GM23248 (cell line): ENCODE measurements at regions not wholly inside any gene's neighbourhood (a gene's known extent, or its start where the extent isn't known, plus 50 kb on each side); places are given as distances from the start of the nearest gene placed in this dataset.

Experiments
- EZH2 ChIP-seq: fragments of 200-600 bp; sonication (generic); IDR thresholded peaks from 2 replicates; pipeline ENCODE4 v1.6.1; 2018; ENCODE audit warnings: antibody characterized with exemption, mild to moderate bottlenecking; ENCODE audit not compliant: insufficient read depth, poor library complexity, severe bottlenecking
- EZH2phosphoT487 ChIP-seq: fragments of 200-600 bp; sonication (generic); IDR thresholded peaks from 2 replicates; pipeline ENCODE4 v1.6.1; 2018; ENCODE audit warnings: antibody characterized with exemption, moderate library complexity, mild to moderate bottlenecking, low read depth; ENCODE audit not compliant: insufficient read depth

DNA sequence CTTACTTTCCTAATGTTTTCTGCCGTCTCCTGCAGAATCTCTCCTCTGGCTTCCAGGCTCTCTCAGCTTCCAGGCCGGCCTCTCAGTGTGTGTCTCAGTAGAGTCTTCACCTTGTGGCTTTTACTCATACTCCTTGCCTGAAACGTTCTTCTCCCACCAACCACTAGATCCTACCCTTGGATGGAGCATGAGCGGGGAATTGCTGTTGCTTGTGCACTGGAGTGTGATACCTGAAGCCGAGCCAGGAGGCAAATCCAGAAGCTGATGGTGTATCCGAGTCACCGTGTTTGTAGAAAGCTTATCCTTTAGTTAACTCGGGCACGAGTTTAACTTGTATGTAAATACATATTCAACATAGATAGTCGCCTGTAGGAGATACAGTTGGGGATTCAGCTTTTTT is 285.0 kb upstream of the C2CD4B start:
- TF ChIP-seq EZH2 = no peak
- TF ChIP-seq EZH2phosphoT487 = no peak
